KMS-11 (cell line): ENCODE measurements at regions not wholly inside any gene's neighbourhood (a gene's known extent, or its start where the extent isn't known, plus 50 kb on each side); places are given as distances from the start of the nearest gene placed in this dataset.

Experiments used
- H2AFZ ChIP-seq: fragments of 200-600 bp; sonication (generic); 2 replicates; pipeline ENCODE4 v1.6.1; 2016; ENCODE audit warnings: antibody characterized with exemption, mixed run types, low read depth
- H3K27ac ChIP-seq: fragments of 200-600 bp; sonication (generic); 2 replicates; pipeline ENCODE4 v1.6.1; 2016; ENCODE audit warnings: mild to moderate bottlenecking, mixed run types
- H3K27me3 ChIP-seq: fragments of 200-600 bp; sonication (generic); 2 replicates; pipeline ENCODE4 v1.6.1; 2017; ENCODE audit warnings: mild to moderate bottlenecking, low read depth, mixed run types, moderate library complexity; ENCODE audit not compliant: insufficient read depth
- H3K36me3 ChIP-seq: fragments of 200-600 bp; sonication (generic); 2 replicates; pipeline ENCODE4 v1.6.1; 2017; ENCODE audit warnings: mild to moderate bottlenecking, mixed run types; ENCODE audit not compliant: insufficient read depth
- H3K4me1 ChIP-seq: fragments of 200-600 bp; sonication (generic); 2 replicates; pipeline ENCODE4 v1.6.1; 2016; ENCODE audit warnings: mild to moderate bottlenecking, low read depth, mixed run types; ENCODE audit not compliant: poor library complexity, severe bottlenecking
- H3K4me2 ChIP-seq: fragments of 200-600 bp; sonication (generic); 2 replicates; pipeline ENCODE4 v1.7.0; 2016; ENCODE audit warnings: mild to moderate bottlenecking, mixed run types
- H3K4me3 ChIP-seq: fragments of 200-600 bp; sonication (generic); IDR thresholded peaks from 2 replicates; pipeline ENCODE4 v1.6.1; 2017; ENCODE audit warnings: low read depth, low read length, mixed read lengths; ENCODE audit not compliant: insufficient read depth
- H3K79me2 ChIP-seq: fragments of 200-600 bp; sonication (generic); 2 replicates; pipeline ENCODE4 v1.6.1; 2016; ENCODE audit warnings: low read depth, mixed run types; ENCODE audit not compliant: insufficient read depth
- H3K9ac ChIP-seq: fragments of 200-600 bp; sonication (generic); 2 replicates; pipeline ENCODE4 v1.6.1; 2016; ENCODE audit warnings: mild to moderate bottlenecking, mixed run types
- H4K20me1 ChIP-seq: fragments of 200-600 bp; sonication (generic); 2 replicates; pipeline ENCODE4 v1.6.1; 2016; ENCODE audit warnings: mild to moderate bottlenecking, mixed run types; ENCODE audit not compliant: insufficient read depth
- CTCF ChIP-seq: fragments of 200-600 bp; sonication (generic); conservative IDR thresholded peaks from 2 replicates; pipeline ENCODE4 v1.6.1; 2017; ENCODE audit warnings: low read depth, mild to moderate bottlenecking, antibody characterized with exemption, low read length, moderate library complexity, mixed read lengths

GRCh38 chr17:34169496-34169895, 85.6 kb upstream of the CCL2 start:
- Histone ChIP-seq H3K4me1 (no peaks in the 10 kb centered on the region), H3K27me3 (no peaks in the 10 kb centered on the region), H3K27ac (no peak overlapping the region), H4K20me1 (no peaks in the 10 kb centered on the region), H3K36me3 (no peaks in the 10 kb centered on the region), H2AFZ (no peak overlapping the region), H3K79me2 (no peaks in the 10 kb centered on the region), H3K4me2 (no peak overlapping the region), H3K4me3 (no peak overlapping the region), H3K9ac (no peak overlapping the region)
- TF ChIP-seq CTCF, result no peak

- Histone ChIP-seq H2AFZ (no peak overlapping the region), H4K20me1 (no peaks in the 10 kb centered on the region), H3K79me2 (no peaks in the 10 kb centered on the region), H3K27me3 (no peaks in the 10 kb centered on the region), H3K4me3 (no peak overlapping the region), H3K36me3 (no peaks in the 10 kb centered on the region), H3K9ac (no peak overlapping the region), H3K27ac (no peak overlapping the region), H3K4me2 (no peak overlapping the region), H3K4me1 (no peaks in the 10 kb centered on the region)
- TF ChIP-seq CTCF, result peak; percentile 98
Measured at GRCh38 chr17:34171245-34171818, 83.8 kb upstream of the CCL2 start.

- Histone ChIP-seq H4K20me1 (no peaks in the 10 kb centered on the region), H3K27me3 (no peaks in the 10 kb centered on the region), H3K9ac (no peak overlapping the region), H3K4me1 (no peaks in the 10 kb centered on the region), H3K36me3 (no peaks in the 10 kb centered on the region), H3K4me3 (no peak overlapping the region), H3K79me2 (no peaks in the 10 kb centered on the region), H3K27ac (no peak overlapping the region), H3K4me2 (no peak overlapping the region), H2AFZ (no peak overlapping the region)
- TF ChIP-seq CTCF, result no peak
Measured at GRCh38 chr17:34172390-34172918, 82.6 kb upstream of the CCL2 start.

GRCh38 chr17:34173241-34173640, 81.8 kb upstream of the CCL2 start:
- Histone ChIP-seq H3K4me3 (no peak overlapping the region), H3K4me2 (no peak overlapping the region), H3K4me1 (no peaks in the 10 kb centered on the region), H3K27ac (no peak overlapping the region), H4K20me1 (no peaks in the 10 kb centered on the region), H3K27me3 (no peaks in the 10 kb centered on the region), H3K9ac (no peak overlapping the region), H3K36me3 (no peaks in the 10 kb centered on the region), H3K79me2 (no peaks in the 10 kb centered on the region), H2AFZ (no peak overlapping the region)
- TF ChIP-seq CTCF, result no peak
